Testis (tissue), 2 donors: ENCODE measurements at regions not wholly inside any gene's neighbourhood (a gene's known extent, or its start where the extent isn't known, plus 50 kb on each side); places are given as distances from the start of the nearest gene placed in this dataset.

ENCODE experiments used
- DNase-seq: peaks from one replicate; pipeline ENCODE4 v3.0.0-alpha.2; 2019
- H3K27ac ChIP-seq, 2 donors: fragments of 200-600 bp; sonication (generic); one replicate each; pipeline ENCODE4 v1.5.1; 2019
- H3K27me3 ChIP-seq: fragments of 200-600 bp; sonication (generic); one replicate; pipeline ENCODE4 v1.5.1; 2019
- H3K36me3 ChIP-seq: fragments of 200-600 bp; sonication (generic); one replicate; pipeline ENCODE4 v1.5.1; 2017; ENCODE audit warnings: low read depth; ENCODE audit errors: missing control alignments
- H3K4me1 ChIP-seq: fragments of 200-600 bp; sonication (generic); one replicate; pipeline ENCODE4 v1.5.1; 2019
- H3K4me3 ChIP-seq, 2 donors: fragments of 200-600 bp; sonication (generic); one replicate each; pipeline ENCODE4 v1.5.1; 2017 to 2019
- H3K9me3 ChIP-seq: fragments of 200-600 bp; sonication (generic); one replicate; pipeline ENCODE4 v1.5.1; 2017
- POLR2A ChIP-seq: fragments of 450-650 bp; IDR thresholded peaks from one replicate; pipeline ENCODE4 v1.6.1; 2017; ENCODE audit warnings: antibody characterized with exemption, mild to moderate bottlenecking, moderate library complexity
- WGBS, 2 donors: methylation state at CpG; one replicate each; pipeline ENCODE4 v1.1.5; 2018; 5-methylcytosine and 5-hydroxymethylcytosine counted together
- intact Hi-C: fragments of 100-400 bp; cut with DNase I; formaldehyde crosslinking; loops from one replicate; pipeline ENCODE4 v1.15.1; 2023; ENCODE audit warnings: low total_unique reads
- TF ChIP-seq, protein P1 (sequence below), 3 experiments: fragments of 450-650 bp in 2 of 3; fragments of 200-600 bp in 1 of 3; sonication (generic) in 1 of 3; IDR thresholded peaks; one replicate each; pipeline ENCODE4 v1.5.1; 2016 to 2019; ENCODE audit warnings: antibody characterized with exemption in 3 of 3, mild to moderate bottlenecking in 2 of 3, moderate library complexity in 1 of 3

DNA sequence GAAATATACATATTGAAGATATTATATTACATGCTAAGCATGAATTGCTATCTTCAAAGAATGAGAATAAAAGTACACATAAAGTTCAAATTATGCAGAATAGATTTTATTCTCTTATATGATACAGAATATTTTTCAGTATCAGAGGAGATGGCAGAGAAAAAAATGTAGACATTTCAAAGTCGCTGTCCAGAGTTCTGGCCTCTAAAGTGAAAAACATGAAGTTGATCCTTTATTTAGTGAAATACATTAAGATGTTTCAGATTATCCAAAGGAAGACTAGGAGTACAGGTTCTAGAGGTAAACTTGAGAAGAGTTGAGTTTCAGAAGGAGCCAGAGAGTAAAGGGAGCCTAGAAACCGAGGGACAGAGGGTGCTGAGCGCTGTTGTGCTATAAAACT lies 303.6 kb downstream of the UTP18 start:
- Histone ChIP-seq H3K4me3 (no peak overlapping the region), H3K4me1 (no peaks in the 10 kb centered on the region), H3K27ac (no peak overlapping the region), H3K9me3 (no peaks in the 10 kb centered on the region), H3K36me3 (no peaks in the 10 kb centered on the region), H3K27me3 (no peaks in the 10 kb centered on the region)
- WGBS, 2 donors: 70 to 77% methylated on average over 3 of the region's 3 CpGs
- TF ChIP-seq POLR2A: no peak
- TF ChIP-seq, protein P1, sequence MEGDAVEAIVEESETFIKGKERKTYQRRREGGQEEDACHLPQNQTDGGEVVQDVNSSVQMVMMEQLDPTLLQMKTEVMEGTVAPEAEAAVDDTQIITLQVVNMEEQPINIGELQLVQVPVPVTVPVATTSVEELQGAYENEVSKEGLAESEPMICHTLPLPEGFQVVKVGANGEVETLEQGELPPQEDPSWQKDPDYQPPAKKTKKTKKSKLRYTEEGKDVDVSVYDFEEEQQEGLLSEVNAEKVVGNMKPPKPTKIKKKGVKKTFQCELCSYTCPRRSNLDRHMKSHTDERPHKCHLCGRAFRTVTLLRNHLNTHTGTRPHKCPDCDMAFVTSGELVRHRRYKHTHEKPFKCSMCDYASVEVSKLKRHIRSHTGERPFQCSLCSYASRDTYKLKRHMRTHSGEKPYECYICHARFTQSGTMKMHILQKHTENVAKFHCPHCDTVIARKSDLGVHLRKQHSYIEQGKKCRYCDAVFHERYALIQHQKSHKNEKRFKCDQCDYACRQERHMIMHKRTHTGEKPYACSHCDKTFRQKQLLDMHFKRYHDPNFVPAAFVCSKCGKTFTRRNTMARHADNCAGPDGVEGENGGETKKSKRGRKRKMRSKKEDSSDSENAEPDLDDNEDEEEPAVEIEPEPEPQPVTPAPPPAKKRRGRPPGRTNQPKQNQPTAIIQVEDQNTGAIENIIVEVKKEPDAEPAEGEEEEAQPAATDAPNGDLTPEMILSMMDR (IDR thresholded peaks at IDR 0.05): no peak
- intact Hi-C loops: no loop called here
- no peak for DNase-seq

DNA sequence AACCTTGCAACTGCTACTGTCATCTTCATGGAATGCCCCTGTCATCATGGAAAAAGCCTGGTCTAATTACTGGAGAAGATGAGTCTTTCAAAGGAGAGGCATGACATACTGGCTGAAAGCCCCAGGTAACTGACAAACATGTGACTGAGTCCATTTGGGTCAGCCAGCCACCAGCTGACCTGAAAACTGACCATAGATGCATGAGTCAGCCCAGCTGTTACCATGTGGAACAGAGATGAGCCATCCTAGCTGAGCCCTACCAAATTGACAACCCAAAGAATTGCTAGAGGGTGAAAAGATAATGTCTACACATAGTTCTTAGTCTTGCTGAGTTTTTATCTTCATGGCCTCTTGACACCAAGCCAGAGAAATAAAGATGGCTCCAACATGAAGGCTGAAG lies 311.8 kb downstream of the UTP18 start:
- H3K27me3 ChIP-seq: no peaks in the 10 kb centered on the region
- H3K4me1 ChIP-seq: no peaks in the 10 kb centered on the region
- no peaks in the 10 kb centered on the region for H3K9me3 ChIP-seq
- no peak for DNase-seq
- intact Hi-C loops: no loop called here
- H3K27ac ChIP-seq: no peak overlapping the region
- TF ChIP-seq, protein P1 (IDR thresholded peaks at IDR 0.05): no peak
- TF ChIP-seq POLR2A: no peak
- H3K36me3 ChIP-seq: no peaks in the 10 kb centered on the region
- H3K4me3 ChIP-seq: no peak overlapping the region
